Brain microvascular endothelial cell (primary cell): ENCODE measurements at regions not wholly inside any gene's neighbourhood (a gene's known extent, or its start where the extent isn't known, plus 50 kb on each side); places are given as distances from the start of the nearest gene placed in this dataset.

Experiments used
- DNase-seq: peaks from one replicate; pipeline ENCODE4 v3.0.0-alpha.2; 2020
- H3K27ac ChIP-seq: fragments of 250-450 bp; sonication (Bioruptor Pico); 2 replicates; pipeline ENCODE4 v1.5.1; 2020; ENCODE audit warnings: mild to moderate bottlenecking, moderate library complexity
- H3K27me3 ChIP-seq: fragments of 250-450 bp; sonication (Bioruptor Pico); replicated peaks from 2 replicates; pipeline ENCODE4 v1.5.1; 2020; ENCODE audit warnings: mild to moderate bottlenecking
- H3K36me3 ChIP-seq: fragments of 250-450 bp; sonication (Bioruptor Pico); replicated peaks from 2 replicates; pipeline ENCODE4 v1.5.1; 2020; ENCODE audit warnings: mild to moderate bottlenecking
- H3K4me3 ChIP-seq: 2 replicates; pipeline ENCODE4 v1.5.1; 2011; ENCODE audit warnings: low read depth, mild to moderate bottlenecking, control low read depth, low read length, moderate library complexity
- CTCF ChIP-seq: IDR thresholded peaks from 2 replicates; pipeline ENCODE4 v1.5.1; 2011; ENCODE audit warnings: low read depth, mild to moderate bottlenecking, moderate library complexity, low read length, control low read depth, inconsistent platforms; ENCODE audit errors: missing control alignments
- in situ Hi-C: cut with HindIII; loops from 2 replicates; pipeline ENCODE4 v1.10.0; 2017; ENCODE audit warnings: low sequenced_read_pairs, low pct_ligation_motif_present

DNA sequence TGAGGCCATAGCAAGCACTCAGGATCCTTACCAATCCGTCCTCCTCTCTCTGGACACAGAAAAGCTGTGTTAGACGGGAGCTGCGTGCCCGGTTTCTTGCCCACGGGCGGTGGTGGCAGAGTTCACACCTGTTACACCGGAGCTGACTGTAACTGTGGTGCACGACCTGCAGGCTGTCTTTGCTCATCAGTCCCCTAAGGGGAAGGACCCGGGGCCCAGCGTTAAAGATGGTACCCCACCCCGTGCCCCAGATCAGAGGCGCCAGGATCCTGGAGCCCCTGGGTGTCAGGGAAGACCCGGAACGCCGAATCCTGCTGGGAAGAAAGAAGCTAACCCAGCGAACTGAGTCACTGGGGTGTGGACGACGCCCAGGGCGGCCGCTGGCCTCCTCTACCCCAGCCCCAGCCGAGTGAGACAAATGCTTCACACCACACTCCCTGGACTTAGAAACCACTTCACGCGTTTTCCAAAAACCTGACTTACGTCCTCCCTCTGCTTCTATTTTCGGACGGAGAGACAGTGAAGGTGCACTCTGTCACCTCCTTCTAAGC, 293.6 kb upstream of the SALL3 start:
- no peaks in the 10 kb centered on the region for H3K27me3 ChIP-seq
- H3K36me3 ChIP-seq, result no peaks in the 10 kb centered on the region
- in situ Hi-C loops, result no loop called here
- no peak overlapping the region for H3K27ac ChIP-seq
- DNase-seq, result no peak
- no peak overlapping the region for H3K4me3 ChIP-seq
- no peak for TF ChIP-seq CTCF

GRCh38 chr18:78686976-78687685, 292.5 kb upstream of the SALL3 start:
- Histone ChIP-seq H3K27me3 (no peaks in the 10 kb centered on the region), H3K36me3 (no peaks in the 10 kb centered on the region), H3K27ac (no peak overlapping the region), H3K4me3 (no peak overlapping the region)
- DNase-seq, result no peak
- in situ Hi-C loops, result no loop called here
- no peak for TF ChIP-seq CTCF

DNA sequence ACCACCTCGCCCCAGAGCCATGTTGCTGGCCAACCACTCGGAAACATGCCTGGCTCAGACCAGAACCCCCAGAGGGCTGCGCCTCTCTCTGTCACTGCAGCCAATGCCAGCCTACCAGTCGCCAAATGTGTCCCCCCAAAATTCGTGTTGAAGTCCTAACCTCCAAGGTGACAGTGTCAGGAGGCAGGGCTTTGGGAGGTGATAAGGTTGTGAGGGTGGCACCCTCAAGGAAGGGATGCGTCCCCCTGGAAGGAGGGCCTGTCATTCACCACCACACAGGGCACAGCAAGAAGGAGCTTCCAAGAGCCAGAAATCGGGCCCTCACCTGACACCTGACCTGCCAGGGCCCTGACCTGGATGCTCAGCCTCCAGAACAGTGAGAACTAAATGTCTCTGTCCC, 291.9 kb upstream of the SALL3 start:
- TF ChIP-seq CTCF, result no peak
- no peak overlapping the region for H3K27ac ChIP-seq
- DNase-seq, result no peak
- H3K36me3 ChIP-seq, result no peaks in the 10 kb centered on the region
- H3K4me3 ChIP-seq, result no peak overlapping the region
- no peaks in the 10 kb centered on the region for H3K27me3 ChIP-seq
- in situ Hi-C loops, result no loop called here

DNA sequence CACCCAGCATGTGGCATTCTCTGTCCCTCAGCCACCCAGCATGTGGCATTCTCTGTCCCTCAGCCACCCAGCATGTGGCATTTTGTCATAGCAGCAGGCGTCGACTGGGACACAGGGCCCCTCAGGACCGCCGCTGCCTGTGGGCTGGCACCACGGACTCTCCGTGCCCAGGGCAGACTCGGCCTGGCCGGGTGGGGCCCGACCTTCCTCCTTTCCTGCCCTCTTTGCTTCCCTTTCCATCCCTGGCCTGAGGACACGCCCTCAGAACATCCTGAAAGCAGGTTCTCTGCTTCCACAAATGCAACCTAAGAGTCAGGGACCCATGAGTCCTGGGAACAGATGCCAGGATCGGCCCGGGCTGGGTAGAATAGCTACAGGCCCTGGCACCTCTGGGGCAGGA, 291.4 kb upstream of the SALL3 start:
- no peak overlapping the region for H3K4me3 ChIP-seq
- no peak overlapping the region for H3K27ac ChIP-seq
- DNase-seq, result no peak
- no peaks in the 10 kb centered on the region for H3K36me3 ChIP-seq
- no peaks in the 10 kb centered on the region for H3K27me3 ChIP-seq
- no peak for TF ChIP-seq CTCF
- in situ Hi-C loops, result no loop called here

DNA sequence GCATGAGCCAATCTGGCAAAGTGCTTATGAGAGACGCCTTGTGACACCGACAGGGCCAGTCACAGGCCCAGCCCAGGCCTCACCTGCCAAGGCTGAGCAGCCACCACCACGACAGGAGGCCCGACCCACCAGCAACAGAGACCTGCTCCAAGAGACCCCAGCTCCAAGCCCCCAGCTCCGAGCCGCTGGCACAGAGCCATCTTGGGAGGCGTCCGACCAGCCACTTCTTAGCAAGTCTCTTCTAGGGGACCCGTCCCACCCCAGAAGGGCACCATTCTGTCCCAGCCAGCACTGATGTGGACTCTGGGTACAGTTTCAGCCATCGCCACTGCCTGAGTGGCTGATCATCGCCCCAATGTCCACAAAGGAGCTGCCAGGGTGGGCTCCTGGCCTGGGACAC, 290.7 kb upstream of the SALL3 start:
- in situ Hi-C loops, result no loop called here
- DNase-seq, result no peak
- no peak for TF ChIP-seq CTCF
- Histone ChIP-seq H3K27ac (no peak overlapping the region), H3K4me3 (no peak overlapping the region), H3K27me3 (no peaks in the 10 kb centered on the region), H3K36me3 (no peaks in the 10 kb centered on the region)

- Histone ChIP-seq H3K4me3 (no peak overlapping the region), H3K36me3 (no peaks in the 10 kb centered on the region), H3K27me3 (no peaks in the 10 kb centered on the region), H3K27ac (no peak overlapping the region)
- DNase-seq, result no peak
- in situ Hi-C loops, result no loop called here
- no peak for TF ChIP-seq CTCF
These were observed 290.0 kb upstream of the SALL3 start for GRCh38 chr18:78689606-78690005.
